HepG2 (cell line): ENCODE measurements at regions not wholly inside any gene's neighbourhood (a gene's known extent, or its start where the extent isn't known, plus 50 kb on each side); places are given as distances from the start of the nearest gene placed in this dataset.

Source experiments
- ATAC-seq: fragments of 200-7000 bp; cut with Tn5 transposase; 3 replicates; pipeline ENCODE4 v1.9.1; 2020; ENCODE audit warnings: mild to moderate bottlenecking, moderate library complexity
- BruUV-seq: library from RNA; stranded (reverse); fragments of 400-500 nt; replicated peaks from 2 replicates; lab custom pipeline; 2021; lab: Mats Ljungman, UMichigan
- CTCF ChIA-PET: fragments of 300-600 bp; formaldehyde crosslinking; extraction: SDS; loops from one replicate; lab custom pipeline; 2021; ENCODE audit warnings: low total read pairs, inconsistent platforms, low intra/inter-chr PET ratio; lab: Yijun Ruan, JAX
- POLR2A ChIA-PET: fragments of 350-600 bp; sonication (Branson Sonifier 250); formaldehyde crosslinking; loops from one replicate; lab custom pipeline; 2020; ENCODE audit warnings: antibody characterized with exemption, inconsistent platforms; lab: Yijun Ruan, JAX
- DNase-seq: peaks from one replicate; pipeline ENCODE4 v3.0.0-alpha.2; 2015; ENCODE audit warnings: low spot score
- FAIRE-seq: peaks from 3 replicates; lab custom pipeline; 2011; peaks lifted over from hg19 to GRCh38; lab: Jason Lieb, UNC
- H2AFZ ChIP-seq: one replicate; pipeline ENCODE4 v1.6.1; 2011; ENCODE audit warnings: low read length, inconsistent platforms
- H3K27ac ChIP-seq: fragments of 300-600 bp; 3 replicates; pipeline ENCODE4 v1.8.0; 2011; ENCODE audit warnings: mixed run types, mild to moderate bottlenecking, mixed read lengths, low read length, inconsistent platforms; ENCODE audit not compliant: insufficient read depth; ENCODE audit errors: extremely low read length
- H3K27me3 ChIP-seq, 2 experiments: fragments of 200-600 bp in 1 of 2; 2 replicates in 1 of 2; 3 replicates in 1 of 2; pipeline versions ENCODE4 v1.6.0 to v1.8.0; 2011; ENCODE audit warnings: low read length in 2 of 2, mild to moderate bottlenecking in 2 of 2, moderate library complexity in 2 of 2, inconsistent platforms in 1 of 2; ENCODE audit not compliant: insufficient read depth in 2 of 2, control insufficient read depth in 1 of 2
- H3K36me3 ChIP-seq, 2 experiments: fragments of 200-600 bp in 1 of 2; replicated peaks in 1 of 2; 2 replicates in 1 of 2; 3 replicates in 1 of 2; pipeline versions ENCODE4 v1.5.1 to v1.8.0; 2011; ENCODE audit warnings: low read length in 2 of 2, inconsistent platforms in 1 of 2; ENCODE audit not compliant: insufficient read depth in 2 of 2, control insufficient read depth in 1 of 2
- H3K4me1 ChIP-seq: 2 replicates; pipeline ENCODE4 v1.5.1; 2012; ENCODE audit warnings: low read length, inconsistent platforms; ENCODE audit not compliant: insufficient read depth
- H3K4me2 ChIP-seq: 2 replicates; pipeline ENCODE4 v1.6.0; 2011; ENCODE audit warnings: low read depth, low read length, inconsistent platforms
- H3K4me3 ChIP-seq, 3 experiments: fragments of 200-600 bp in 1 of 3; sonication (generic), shearing (Covaris generic) in 1 of 3; replicated peaks in 1 of 3; 2 replicates each; pipeline ENCODE4 v1.5.1; 2011 to 2016; ENCODE audit warnings: low read length in 3 of 3, inconsistent platforms in 2 of 3, low read depth in 2 of 3, mild to moderate bottlenecking in 2 of 3, control low read depth in 1 of 3, mixed read lengths in 1 of 3; ENCODE audit not compliant: insufficient read depth in 1 of 3
- H3K79me2 ChIP-seq: one replicate; pipeline ENCODE4 v1.6.1; 2011; ENCODE audit warnings: low read length, inconsistent platforms; ENCODE audit not compliant: insufficient read depth
- H3K9ac ChIP-seq: 2 replicates; pipeline ENCODE4 v1.6.0; 2011; ENCODE audit warnings: mild to moderate bottlenecking, low read depth, low read length, inconsistent platforms; ENCODE audit not compliant: insufficient read depth
- H3K9me3 ChIP-seq: 2 replicates; pipeline ENCODE4 v1.5.1; 2012; ENCODE audit warnings: mild to moderate bottlenecking, low read length
- H4K20me1 ChIP-seq: 2 replicates; pipeline ENCODE4 v1.6.0; 2011; ENCODE audit warnings: inconsistent platforms, mild to moderate bottlenecking, low read length, moderate library complexity; ENCODE audit not compliant: insufficient read depth
- DDIT3 ChIP-seq: sonication (generic); formaldehyde crosslinking; IDR thresholded peaks from 2 replicates; pipeline ENCODE4 v1.4.0; 2020; ENCODE audit warnings: mild to moderate bottlenecking, missing genetic modification reagents
- HBP1 ChIP-seq: IDR thresholded peaks from 2 replicates; pipeline ENCODE4 v1.6.1; 2016; ENCODE audit warnings: low read depth, control low read depth
- MATR3 ChIP-seq: sonication (generic); formaldehyde crosslinking; IDR thresholded peaks from 2 replicates; pipeline ENCODE4 v1.4.0; 2020; ENCODE audit warnings: missing genetic modification reagents
- MIER2 ChIP-seq: IDR thresholded peaks from 2 replicates; pipeline ENCODE4 v1.6.1; 2016; ENCODE audit warnings: missing biosample characterization, missing genetic modification reagents
- PHF21A ChIP-seq: sonication (generic); formaldehyde crosslinking; IDR thresholded peaks from 2 replicates; pipeline ENCODE4 v1.5.0; 2020; ENCODE audit warnings: mild to moderate bottlenecking, missing genetic modification reagents
- RELA ChIP-seq: sonication (generic); formaldehyde crosslinking; IDR thresholded peaks from 2 replicates; pipeline ENCODE4 v1.4.0; 2020; ENCODE audit warnings: missing genetic modification reagents
- ZNF138 ChIP-seq: sonication (generic); formaldehyde crosslinking; IDR thresholded peaks from 2 replicates; pipeline ENCODE4 v1.5.0; 2020; ENCODE audit warnings: mild to moderate bottlenecking, low read depth, missing genetic modification reagents
- ZNF326 ChIP-seq: sonication (generic); formaldehyde crosslinking; IDR thresholded peaks from 2 replicates; pipeline ENCODE4 v1.4.0; 2020; ENCODE audit warnings: missing genetic modification reagents, borderline replicate concordance
- ZNF354B ChIP-seq: sonication (generic); formaldehyde crosslinking; IDR thresholded peaks from 2 replicates; pipeline ENCODE4 v1.8.0; 2022; ENCODE audit warnings: mild to moderate bottlenecking, missing genetic modification reagents
- ZNF414 ChIP-seq: sonication (generic); formaldehyde crosslinking; IDR thresholded peaks from 2 replicates; pipeline ENCODE4 v1.5.0; 2020; ENCODE audit warnings: missing genetic modification reagents
- ZNF740 ChIP-seq: sonication (generic); formaldehyde crosslinking; IDR thresholded peaks from 2 replicates; pipeline ENCODE4 v1.4.0; 2020; ENCODE audit warnings: missing genetic modification reagents
- WGBS: methylation state at CpG from one replicate; pipeline ENCODE4 v1.1.6; 2017; ENCODE audit warnings: low lambda C conversion rate; 5-methylcytosine and 5-hydroxymethylcytosine counted together
- in situ Hi-C: cut with HindIII; loops from 2 replicates; pipeline ENCODE4 v1.10.0; 2017; ENCODE audit warnings: low pct_unique_long_range_greater_than_20kb; ENCODE audit not compliant: extremely low pct_ligation_motif_present
- intact Hi-C: fragments of 100-400 bp; cut with micrococcal nuclease; formaldehyde crosslinking; loops from one replicate; pipeline ENCODE4 v1.10.0; 2022; ENCODE audit not compliant: unreplicated experiment

- Histone ChIP-seq H3K4me2 (no peak overlapping the region), H3K79me2 (no peaks in the 10 kb centered on the region), H3K9me3 (peaks cover 59% of the 10 kb centered on the region), H3K27me3 (no peaks in the 10 kb centered on the region), H3K9ac (no peak overlapping the region), H3K4me1 (no peaks in the 10 kb centered on the region), H3K27ac (no peak overlapping the region), H4K20me1 (no peaks in the 10 kb centered on the region), H3K4me3 (no peak overlapping the region), H2AFZ (no peak overlapping the region), H3K36me3 (no peaks in the 10 kb centered on the region)
- 21% methylated on average over 6 of the region's 6 CpGs for WGBS
- ChIA-PET CTCF (no interaction called here), POLR2A (no interaction called here)
- no peak for DNase-seq
- intact Hi-C loops = no loop called here
- TF ChIP-seq RELA (CRISPR knock-in tag) (no peak), MIER2 (CRISPR knock-in tag) (no peak), ZNF740 (CRISPR knock-in tag) (no peak), DDIT3 (CRISPR knock-in tag) (no peak), ZNF354B (CRISPR knock-in tag) (no peak), HBP1 (CRISPR knock-in tag) (no peak), MATR3 (no peak), ZNF414 (CRISPR knock-in tag) (no peak), PHF21A (no peak), ZNF138 (CRISPR knock-in tag) (no peak), ZNF326 (CRISPR knock-in tag) (no peak)
- no TSS peak for BruUV-seq
- in situ Hi-C loops = no loop called here
- no peak for ATAC-seq
- no peak for FAIRE-seq
These were observed 939.9 kb upstream of the SOX9 start for GRCh38 chr17:71180801-71181385.
